ENCODE measurements at regions not wholly inside any gene's neighbourhood (a gene's known extent, or its start where the extent isn't known, plus 50 kb on each side); places are given as distances from the start of the nearest gene placed in this dataset.

DNA sequence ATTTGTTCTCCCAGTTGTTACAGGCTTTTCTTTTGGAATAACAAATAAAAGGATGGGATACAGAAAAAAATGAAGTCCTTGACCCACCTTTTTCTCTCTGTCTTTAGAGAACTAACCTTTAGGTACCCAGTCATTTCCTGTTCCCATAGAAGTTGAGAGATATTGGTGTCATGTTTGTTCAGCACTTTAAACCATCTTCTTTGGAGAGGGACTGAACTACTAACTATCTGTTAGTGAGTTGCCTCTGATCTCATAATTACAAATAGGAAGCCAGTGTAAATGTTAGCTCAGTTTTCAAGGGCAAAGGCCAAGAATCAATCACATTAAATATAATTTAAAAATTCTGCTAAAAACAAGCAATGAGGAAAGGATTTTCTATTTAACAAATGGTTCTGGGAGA lies 72.9 kb upstream of the DCBLD2 start:
- Histone ChIP-seq H2AFZ (ENCODE audit: low read length) (no peak overlapping the region), H3F3A (ENCODE audit: low read depth) (no peaks in the 10 kb centered on the region), H3K36me3 (ENCODE audit: insufficient read depth, low read length) (no peaks in the 10 kb centered on the region), H3K4me2 (ENCODE audit: low read depth, low read length, poor library complexity, severe bottlenecking) (no peak overlapping the region), H3K9me2 (replicated peaks; ENCODE audit: low read depth, low read length) (no peaks in the 10 kb centered on the region), H3K79me2 (ENCODE audit: insufficient read depth, low read length) (no peaks in the 10 kb centered on the region), H3K27me3 (ENCODE audit: insufficient read depth, low read length, poor library complexity, severe bottlenecking) (no peaks in the 10 kb centered on the region), H3K4me3 (ENCODE audit: low read length, poor library complexity, severe bottlenecking) (no peak overlapping the region), H4K20me1 (ENCODE audit: insufficient read depth, low read length, poor library complexity, severe bottlenecking) (no peaks in the 10 kb centered on the region), H3K9me3 (ENCODE audit: insufficient read depth, low read depth, low read length) (no peaks in the 10 kb centered on the region), H3K4me1 (ENCODE audit: insufficient read depth, low read length, poor library complexity, severe bottlenecking) (no peaks in the 10 kb centered on the region), H3K9ac (ENCODE audit: low read depth, low read length, poor library complexity, severe bottlenecking) (no peak overlapping the region)
- TF ChIP-seq, protein P1, sequence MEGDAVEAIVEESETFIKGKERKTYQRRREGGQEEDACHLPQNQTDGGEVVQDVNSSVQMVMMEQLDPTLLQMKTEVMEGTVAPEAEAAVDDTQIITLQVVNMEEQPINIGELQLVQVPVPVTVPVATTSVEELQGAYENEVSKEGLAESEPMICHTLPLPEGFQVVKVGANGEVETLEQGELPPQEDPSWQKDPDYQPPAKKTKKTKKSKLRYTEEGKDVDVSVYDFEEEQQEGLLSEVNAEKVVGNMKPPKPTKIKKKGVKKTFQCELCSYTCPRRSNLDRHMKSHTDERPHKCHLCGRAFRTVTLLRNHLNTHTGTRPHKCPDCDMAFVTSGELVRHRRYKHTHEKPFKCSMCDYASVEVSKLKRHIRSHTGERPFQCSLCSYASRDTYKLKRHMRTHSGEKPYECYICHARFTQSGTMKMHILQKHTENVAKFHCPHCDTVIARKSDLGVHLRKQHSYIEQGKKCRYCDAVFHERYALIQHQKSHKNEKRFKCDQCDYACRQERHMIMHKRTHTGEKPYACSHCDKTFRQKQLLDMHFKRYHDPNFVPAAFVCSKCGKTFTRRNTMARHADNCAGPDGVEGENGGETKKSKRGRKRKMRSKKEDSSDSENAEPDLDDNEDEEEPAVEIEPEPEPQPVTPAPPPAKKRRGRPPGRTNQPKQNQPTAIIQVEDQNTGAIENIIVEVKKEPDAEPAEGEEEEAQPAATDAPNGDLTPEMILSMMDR (conservative IDR thresholded peaks at IDR 0.05; ENCODE audit: low read length): no peak
- TF ChIP-seq EZH2phosphoT487 (IDR thresholded peaks at IDR 0.05; ENCODE audit: borderline replicate concordance): no peak

DNA sequence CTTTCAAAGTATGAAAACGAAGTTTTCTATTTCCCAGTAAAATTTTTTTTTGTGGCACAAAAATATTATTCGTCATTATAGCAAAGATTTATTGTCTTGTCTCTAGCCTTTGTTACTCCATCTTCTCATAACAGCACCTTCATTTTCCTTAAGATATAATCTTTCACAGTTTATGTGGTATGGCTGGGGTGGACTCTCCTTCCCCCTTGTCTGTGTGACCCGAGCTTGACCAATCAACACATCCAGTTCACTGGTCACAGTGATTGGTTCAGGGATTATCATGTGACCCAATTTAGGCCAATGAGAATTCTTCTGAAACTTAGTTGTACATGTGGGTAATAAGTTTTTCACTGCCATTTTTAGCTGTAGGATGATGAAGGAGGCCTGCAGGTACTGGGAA lies 71.2 kb upstream of the DCBLD2 start:
- no peaks in the 10 kb centered on the region for H4K20me1 ChIP-seq (ENCODE audit: insufficient read depth, low read length, poor library complexity, severe bottlenecking)
- H3K4me3 ChIP-seq (ENCODE audit: low read length, poor library complexity, severe bottlenecking): no peak overlapping the region
- H3K4me2 ChIP-seq (ENCODE audit: low read depth, low read length, poor library complexity, severe bottlenecking): no peak overlapping the region
- no peaks in the 10 kb centered on the region for H3K9me2 ChIP-seq (replicated peaks; ENCODE audit: low read depth, low read length)
- H3K4me1 ChIP-seq (ENCODE audit: insufficient read depth, low read length, poor library complexity, severe bottlenecking): no peaks in the 10 kb centered on the region
- H3F3A ChIP-seq (ENCODE audit: low read depth): no peaks in the 10 kb centered on the region
- TF ChIP-seq, protein P1 (conservative IDR thresholded peaks at IDR 0.05; ENCODE audit: low read length): no peak
- no peak for TF ChIP-seq EZH2phosphoT487 (IDR thresholded peaks at IDR 0.05; ENCODE audit: borderline replicate concordance)
- H3K9ac ChIP-seq (ENCODE audit: low read depth, low read length, poor library complexity, severe bottlenecking): no peak overlapping the region
- H3K36me3 ChIP-seq (ENCODE audit: insufficient read depth, low read length): no peaks in the 10 kb centered on the region
- no peak overlapping the region for H2AFZ ChIP-seq (ENCODE audit: low read length)
- no peaks in the 10 kb centered on the region for H3K79me2 ChIP-seq (ENCODE audit: insufficient read depth, low read length)
- no peaks in the 10 kb centered on the region for H3K9me3 ChIP-seq (ENCODE audit: insufficient read depth, low read depth, low read length)
- H3K27me3 ChIP-seq (ENCODE audit: insufficient read depth, low read length, poor library complexity, severe bottlenecking): no peaks in the 10 kb centered on the region

DNA sequence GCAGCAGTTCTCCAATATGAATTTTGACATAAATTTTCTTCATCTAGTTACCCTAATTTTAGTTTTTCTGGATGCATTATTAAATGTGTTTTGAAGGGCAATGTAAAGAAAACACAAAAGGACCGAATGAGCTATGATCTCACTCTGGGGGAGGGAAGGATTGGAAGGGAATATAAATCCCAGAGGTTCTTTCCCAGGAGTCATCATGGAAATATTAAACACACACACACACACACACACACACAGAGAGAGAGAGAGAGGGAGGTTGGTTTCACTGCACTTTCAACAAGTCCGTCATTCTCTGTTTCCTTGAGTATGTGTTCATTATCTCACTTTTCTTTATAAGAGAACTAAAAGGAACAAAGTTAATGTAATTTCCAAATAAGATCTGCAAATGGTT lies 70.7 kb upstream of the DCBLD2 start:
- H3K79me2 ChIP-seq (ENCODE audit: insufficient read depth, low read length): no peaks in the 10 kb centered on the region
- no peak overlapping the region for H3K4me2 ChIP-seq (ENCODE audit: low read depth, low read length, poor library complexity, severe bottlenecking)
- H3K9ac ChIP-seq (ENCODE audit: low read depth, low read length, poor library complexity, severe bottlenecking): no peak overlapping the region
- no peaks in the 10 kb centered on the region for H3K9me2 ChIP-seq (replicated peaks; ENCODE audit: low read depth, low read length)
- no peak for TF ChIP-seq EZH2phosphoT487 (IDR thresholded peaks at IDR 0.05; ENCODE audit: borderline replicate concordance)
- TF ChIP-seq, protein P1 (conservative IDR thresholded peaks at IDR 0.05; ENCODE audit: low read length): no peak
- no peaks in the 10 kb centered on the region for H3F3A ChIP-seq (ENCODE audit: low read depth)
- H3K36me3 ChIP-seq (ENCODE audit: insufficient read depth, low read length): no peaks in the 10 kb centered on the region
- no peaks in the 10 kb centered on the region for H3K4me1 ChIP-seq (ENCODE audit: insufficient read depth, low read length, poor library complexity, severe bottlenecking)
- no peak overlapping the region for H3K4me3 ChIP-seq (ENCODE audit: low read length, poor library complexity, severe bottlenecking)
- H4K20me1 ChIP-seq (ENCODE audit: insufficient read depth, low read length, poor library complexity, severe bottlenecking): no peaks in the 10 kb centered on the region
- no peaks in the 10 kb centered on the region for H3K27me3 ChIP-seq (ENCODE audit: insufficient read depth, low read length, poor library complexity, severe bottlenecking)
- H2AFZ ChIP-seq (ENCODE audit: low read length): no peak overlapping the region
- no peaks in the 10 kb centered on the region for H3K9me3 ChIP-seq (ENCODE audit: insufficient read depth, low read depth, low read length)
